DOHH2 (cell line): ENCODE measurements at regions not wholly inside any gene's neighbourhood (a gene's known extent, or its start where the extent isn't known, plus 50 kb on each side); places are given as distances from the start of the nearest gene placed in this dataset.

Experiments used
- EZH2phosphoT487 ChIP-seq: fragments of 200-600 bp; sonication (generic); IDR thresholded peaks from 2 replicates; pipeline ENCODE4 v1.6.1; 2017; ENCODE audit warnings: borderline replicate concordance, mild to moderate bottlenecking, antibody characterized with exemption, low read length, moderate library complexity, mixed read lengths
- TF ChIP-seq, protein P1 (sequence below): fragments of 200-600 bp; sonication (generic); IDR thresholded peaks from one replicate; pipeline ENCODE4 v1.5.1; 2014; ENCODE audit warnings: antibody characterized with exemption, mild to moderate bottlenecking, low read depth, low read length; ENCODE audit not compliant: poor library complexity, severe bottlenecking

GRCh38 chr17:54439816-54440215 is 460.8 kb upstream of the TOM1L1 start:
- TF ChIP-seq, protein P1, sequence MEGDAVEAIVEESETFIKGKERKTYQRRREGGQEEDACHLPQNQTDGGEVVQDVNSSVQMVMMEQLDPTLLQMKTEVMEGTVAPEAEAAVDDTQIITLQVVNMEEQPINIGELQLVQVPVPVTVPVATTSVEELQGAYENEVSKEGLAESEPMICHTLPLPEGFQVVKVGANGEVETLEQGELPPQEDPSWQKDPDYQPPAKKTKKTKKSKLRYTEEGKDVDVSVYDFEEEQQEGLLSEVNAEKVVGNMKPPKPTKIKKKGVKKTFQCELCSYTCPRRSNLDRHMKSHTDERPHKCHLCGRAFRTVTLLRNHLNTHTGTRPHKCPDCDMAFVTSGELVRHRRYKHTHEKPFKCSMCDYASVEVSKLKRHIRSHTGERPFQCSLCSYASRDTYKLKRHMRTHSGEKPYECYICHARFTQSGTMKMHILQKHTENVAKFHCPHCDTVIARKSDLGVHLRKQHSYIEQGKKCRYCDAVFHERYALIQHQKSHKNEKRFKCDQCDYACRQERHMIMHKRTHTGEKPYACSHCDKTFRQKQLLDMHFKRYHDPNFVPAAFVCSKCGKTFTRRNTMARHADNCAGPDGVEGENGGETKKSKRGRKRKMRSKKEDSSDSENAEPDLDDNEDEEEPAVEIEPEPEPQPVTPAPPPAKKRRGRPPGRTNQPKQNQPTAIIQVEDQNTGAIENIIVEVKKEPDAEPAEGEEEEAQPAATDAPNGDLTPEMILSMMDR, result no peak
- TF ChIP-seq EZH2phosphoT487, result no peak
